Tibial artery (tissue), 4 donors: ENCODE measurements at regions not wholly inside any gene's neighbourhood (a gene's known extent, or its start where the extent isn't known, plus 50 kb on each side); places are given as distances from the start of the nearest gene placed in this dataset.
"Not testable (repeated sequence)": the region's sequence is repeated elsewhere in the genome, so short reads cannot be mapped to it uniquely, and the experiment has no call there.

Experiments
- DNase-seq, 2 donors: peaks; one replicate each; pipeline ENCODE4 v3.0.0-alpha.2; 2019
- H3K27ac ChIP-seq, 2 donors: fragments of 200-600 bp; sonication (generic) in 1 of 2; 1 replicate in 1 of 2; 2 replicates in 1 of 2; pipeline ENCODE4 v1.5.1; 2018 to 2019; ENCODE audit warnings: mild to moderate bottlenecking in 1 of 2
- H3K27me3 ChIP-seq, 2 donors: fragments of 200-600 bp; sonication (generic) in 1 of 2; one replicate each; pipeline versions ENCODE4 v1.5.1 to v1.6.0; 2016 to 2019
- H3K36me3 ChIP-seq, 3 donors: fragments of 200-600 bp; sonication (generic) in 2 of 3; one replicate each; pipeline ENCODE4 v1.5.1; 2016 to 2019; ENCODE audit warnings: mild to moderate bottlenecking in 2 of 3
- H3K4me1 ChIP-seq, 4 donors: fragments of 200-600 bp; sonication (generic) in 2 of 4; 1 replicate in 3 of 4; 2 replicates in 1 of 4; pipeline ENCODE4 v1.5.1; 2016 to 2019
- H3K4me3 ChIP-seq, 2 donors: fragments of 200-600 bp; sonication (generic) in 1 of 2; 1 replicate in 1 of 2; 2 replicates in 1 of 2; pipeline ENCODE4 v1.5.1; 2018 to 2019; ENCODE audit warnings: mild to moderate bottlenecking in 2 of 2
- H3K9me3 ChIP-seq, 3 donors: fragments of 200-600 bp; sonication (generic) in 1 of 3; one replicate each; pipeline ENCODE4 v1.5.1; 2016 to 2019
- CTCF ChIP-seq, 2 experiments: fragments of 200-600 bp in 1 of 2; fragments of 450-650 bp in 1 of 2; IDR thresholded peaks; one replicate each; pipeline ENCODE4 v1.5.1; 2017 to 2019; ENCODE audit warnings: antibody characterized with exemption in 2 of 2, mild to moderate bottlenecking in 1 of 2, moderate library complexity in 1 of 2
- intact Hi-C: fragments of 100-400 bp; cut with DNase I; formaldehyde crosslinking; loops from one replicate; pipeline ENCODE4 v1.15.0; 2023; ENCODE audit warnings: low total_unique reads

- intact Hi-C loops = no loop called here
- no peaks in the 10 kb centered on the region for H3K9me3 ChIP-seq
- no peak overlapping the region for H3K4me3 ChIP-seq
- H3K4me1 ChIP-seq = no peaks in the 10 kb centered on the region
- no peaks in the 10 kb centered on the region for H3K27me3 ChIP-seq
- no peak for DNase-seq
- H3K36me3 ChIP-seq = no peaks in the 10 kb centered on the region
- no peak for TF ChIP-seq CTCF (IDR thresholded peaks at IDR 0.05)
- H3K27ac ChIP-seq = no peak overlapping the region
Measured at GRCh38 chr5:110290542-110290941, 435.9 kb downstream of the TMEM232 start.

GRCh38 chr5:110294281-110294680 lies 432.2 kb downstream of the TMEM232 start:
- Histone ChIP-seq H3K4me1 (no peaks in the 10 kb centered on the region), H3K27me3 (no peaks in the 10 kb centered on the region), H3K27ac (no peak overlapping the region), H3K4me3 (no peak overlapping the region), H3K9me3 (no peaks in the 10 kb centered on the region), H3K36me3 (no peaks in the 10 kb centered on the region)
- TF ChIP-seq CTCF (IDR thresholded peaks at IDR 0.05) = no peak
- no peak for DNase-seq
- intact Hi-C loops = no loop called here

GRCh38 chr5:110297152-110297670 lies 429.3 kb downstream of the TMEM232 start:
- Histone ChIP-seq H3K4me3 (no peak overlapping the region), H3K27ac (no peak overlapping the region), H3K27me3 (no peaks in the 10 kb centered on the region), H3K4me1 (no peaks in the 10 kb centered on the region), H3K36me3 (no peaks in the 10 kb centered on the region), H3K9me3 (peaks cover 0 to 7% (median 0%) of the 10 kb centered on the region in 3 donors)
- intact Hi-C loops = no loop called here
- no peak for DNase-seq
- TF ChIP-seq CTCF (IDR thresholded peaks at IDR 0.05) = no peak

- DNase-seq = no peak
- Histone ChIP-seq H3K4me3 (no peak overlapping the region), H3K4me1 (no peaks in the 10 kb centered on the region), H3K27ac (no peak overlapping the region), H3K9me3 (peaks cover 0 to 7% (median 0%) of the 10 kb centered on the region in 3 donors), H3K27me3 (no peaks in the 10 kb centered on the region), H3K36me3 (no peaks in the 10 kb centered on the region)
- intact Hi-C loops = loop anchor here (10.0 kb wide), 1 partner anchor 99 kb away; no protein-coding TSS in a partner anchor
- TF ChIP-seq CTCF (IDR thresholded peaks at IDR 0.05) = no peak
Measured at GRCh38 chr5:110304176-110304575, 422.3 kb downstream of the TMEM232 start.

GRCh38 chr5:110306650-110307049 lies 419.8 kb downstream of the TMEM232 start:
- Histone ChIP-seq H3K4me1 (no peaks in the 10 kb centered on the region), H3K4me3 (no peak overlapping the region), H3K36me3 (no peaks in the 10 kb centered on the region), H3K9me3 (peaks cover 0 to 3% (median 0%) of the 10 kb centered on the region in 3 donors), H3K27ac (no peak overlapping the region), H3K27me3 (no peaks in the 10 kb centered on the region)
- DNase-seq = no peak
- intact Hi-C loops = loop anchor here (10.0 kb wide), 1 partner anchor 102 kb away; no protein-coding TSS in a partner anchor
- no peak for TF ChIP-seq CTCF (IDR thresholded peaks at IDR 0.05)

GRCh38 chr5:110309222-110309621 lies 417.2 kb downstream of the TMEM232 start:
- intact Hi-C loops = loop anchor here (10.0 kb wide), 1 partner anchor 104 kb away; no protein-coding TSS in a partner anchor
- Histone ChIP-seq H3K27ac (no peak overlapping the region), H3K27me3 (no peaks in the 10 kb centered on the region), H3K9me3 (no peaks in the 10 kb centered on the region), H3K36me3 (no peaks in the 10 kb centered on the region), H3K4me3 (no peak overlapping the region), H3K4me1 (no peaks in the 10 kb centered on the region)
- TF ChIP-seq CTCF (IDR thresholded peaks at IDR 0.05) = no peak
- no peak for DNase-seq

- intact Hi-C loops, H3K27me3 ChIP-seq, H3K36me3 ChIP-seq, H3K27ac ChIP-seq, H3K4me3 ChIP-seq, H3K4me1 ChIP-seq, DNase-seq, H3K9me3 ChIP-seq: not testable (repeated sequence)
Measured at GRCh38 chr5:110316566-110316965, 409.9 kb downstream of the TMEM232 start.
